ENCODE measurements at regions not wholly inside any gene's neighbourhood (a gene's known extent, or its start where the extent isn't known, plus 50 kb on each side); places are given as distances from the start of the nearest gene placed in this dataset.

DNA sequence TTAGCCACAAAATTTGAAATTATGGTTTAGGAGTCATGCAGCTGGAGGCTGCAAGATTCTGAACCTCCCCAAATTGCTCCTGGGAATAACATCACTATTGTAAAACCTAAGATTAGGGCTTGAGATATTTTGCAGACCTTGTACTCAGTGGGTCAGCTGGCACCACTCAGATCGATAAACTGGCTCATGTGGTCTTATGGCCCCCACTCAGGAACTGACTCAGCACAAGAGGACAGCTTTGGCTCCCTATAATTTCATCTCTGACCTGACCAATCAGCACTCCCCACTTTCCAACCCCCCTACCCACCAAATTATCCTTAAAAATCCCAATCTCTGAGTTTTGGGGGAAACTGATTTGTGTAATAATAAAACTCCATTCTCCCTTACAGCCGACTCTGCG lies 161.6 kb downstream of the BRMS1L start:
- H3K4me3 ChIP-seq (ENCODE audit: low read length) = no peak overlapping the region
- DNase-seq (ENCODE audit: low read depth) = no peak
- TF ChIP-seq, protein P1, sequence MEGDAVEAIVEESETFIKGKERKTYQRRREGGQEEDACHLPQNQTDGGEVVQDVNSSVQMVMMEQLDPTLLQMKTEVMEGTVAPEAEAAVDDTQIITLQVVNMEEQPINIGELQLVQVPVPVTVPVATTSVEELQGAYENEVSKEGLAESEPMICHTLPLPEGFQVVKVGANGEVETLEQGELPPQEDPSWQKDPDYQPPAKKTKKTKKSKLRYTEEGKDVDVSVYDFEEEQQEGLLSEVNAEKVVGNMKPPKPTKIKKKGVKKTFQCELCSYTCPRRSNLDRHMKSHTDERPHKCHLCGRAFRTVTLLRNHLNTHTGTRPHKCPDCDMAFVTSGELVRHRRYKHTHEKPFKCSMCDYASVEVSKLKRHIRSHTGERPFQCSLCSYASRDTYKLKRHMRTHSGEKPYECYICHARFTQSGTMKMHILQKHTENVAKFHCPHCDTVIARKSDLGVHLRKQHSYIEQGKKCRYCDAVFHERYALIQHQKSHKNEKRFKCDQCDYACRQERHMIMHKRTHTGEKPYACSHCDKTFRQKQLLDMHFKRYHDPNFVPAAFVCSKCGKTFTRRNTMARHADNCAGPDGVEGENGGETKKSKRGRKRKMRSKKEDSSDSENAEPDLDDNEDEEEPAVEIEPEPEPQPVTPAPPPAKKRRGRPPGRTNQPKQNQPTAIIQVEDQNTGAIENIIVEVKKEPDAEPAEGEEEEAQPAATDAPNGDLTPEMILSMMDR (IDR thresholded peaks at IDR 0.05; ENCODE audit: insufficient read depth, low read depth, low read length, missing control alignments) = no peak

DNA sequence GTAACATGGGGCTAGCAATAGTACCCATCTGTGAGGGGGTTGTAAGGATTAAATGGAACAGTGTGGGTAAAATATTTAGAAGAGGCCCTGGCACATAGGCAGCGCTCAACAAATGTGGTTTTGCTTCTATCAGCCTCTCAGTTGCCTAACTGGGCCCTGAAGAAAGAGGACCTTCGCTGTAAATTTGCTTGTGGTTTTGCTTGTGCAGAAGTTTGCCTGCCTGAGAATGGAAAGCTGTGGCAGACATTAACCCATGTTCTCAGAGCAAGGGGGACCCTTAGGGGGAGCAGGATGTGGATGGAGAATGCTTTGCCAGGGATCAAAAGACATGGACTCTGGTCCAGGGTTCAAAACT lies 160.1 kb downstream of the BRMS1L start:
- TF ChIP-seq, protein P1 (IDR thresholded peaks at IDR 0.05; ENCODE audit: insufficient read depth, low read depth, low read length, missing control alignments) = no peak

GRCh38 chr14:35985474-35986218 lies 159.5 kb downstream of the BRMS1L start:
- no peak for DNase-seq (ENCODE audit: low read depth)

More for the DNA sequence above, 160.1 kb downstream of the BRMS1L start:
- DNase-seq (ENCODE audit: low read depth) = no peak
- no peak overlapping the region for H3K4me3 ChIP-seq (ENCODE audit: low read length)

DNA sequence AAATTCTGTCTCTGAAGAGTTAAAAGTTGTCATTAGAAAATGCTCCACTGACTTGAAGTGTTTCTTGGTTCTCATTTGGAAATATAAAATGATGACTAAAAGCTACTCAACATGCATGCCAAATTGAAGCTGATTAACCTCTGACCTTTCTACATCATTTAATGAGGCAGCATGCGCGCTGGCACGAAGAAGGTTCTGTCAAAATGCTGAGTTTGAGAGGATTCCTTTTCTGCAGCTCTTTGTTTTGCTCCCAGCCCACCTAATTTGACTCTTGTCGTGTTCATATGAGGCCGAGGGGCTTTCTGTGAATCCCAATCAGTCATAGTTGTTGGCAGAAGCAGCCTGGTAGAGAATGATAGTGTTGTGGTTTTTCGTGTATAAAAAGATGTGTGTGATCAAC lies 153.4 kb downstream of the BRMS1L start:
- no peak overlapping the region for H3K4me3 ChIP-seq (ENCODE audit: low read length)
- TF ChIP-seq, protein P1 (IDR thresholded peaks at IDR 0.05; ENCODE audit: insufficient read depth, low read depth, low read length, missing control alignments) = no peak
- no peak for DNase-seq (ENCODE audit: low read depth)

More at GRCh38 chr14:35985474-35986218, 159.5 kb downstream of the BRMS1L start:
- no peak overlapping the region for H3K4me3 ChIP-seq (ENCODE audit: low read length)
- TF ChIP-seq, protein P1 (IDR thresholded peaks at IDR 0.05; ENCODE audit: insufficient read depth, low read depth, low read length, missing control alignments) = no peak

- no peak for DNase-seq (ENCODE audit: low read depth)
- H3K4me3 ChIP-seq (ENCODE audit: low read length) = no peak overlapping the region
- TF ChIP-seq, protein P1 (IDR thresholded peaks at IDR 0.05; ENCODE audit: insufficient read depth, low read depth, low read length, missing control alignments) = no peak
Measured at GRCh38 chr14:35978561-35978960, 152.4 kb downstream of the BRMS1L start.

DNA sequence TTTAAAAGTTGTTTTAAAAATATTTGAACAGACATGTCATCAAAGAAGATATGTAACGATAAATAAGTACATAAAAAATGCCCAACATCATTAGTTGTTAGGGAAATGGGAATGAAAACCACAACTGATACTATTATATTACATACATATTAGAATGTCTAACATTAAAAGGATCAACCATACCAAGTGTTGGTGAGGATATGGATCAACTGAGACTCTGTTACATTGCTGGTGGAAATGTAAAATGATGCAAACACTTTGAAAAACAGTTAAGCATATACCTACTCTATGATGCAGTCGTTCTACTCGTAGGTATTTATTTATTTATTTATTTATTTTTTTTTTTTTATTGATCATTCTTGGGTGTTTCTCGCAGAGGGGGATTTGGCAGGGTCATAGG lies 149.7 kb downstream of the BRMS1L start:
- DNase-seq (ENCODE audit: low read depth) = no peak
- TF ChIP-seq, protein P1 (IDR thresholded peaks at IDR 0.05; ENCODE audit: insufficient read depth, low read depth, low read length, missing control alignments) = no peak
- no peak overlapping the region for H3K4me3 ChIP-seq (ENCODE audit: low read length)

GRCh38 chr14:35973770-35974169 lies 147.6 kb downstream of the BRMS1L start:
- TF ChIP-seq, protein P1 (IDR thresholded peaks at IDR 0.05; ENCODE audit: insufficient read depth, low read depth, low read length, missing control alignments) = no peak
- DNase-seq (ENCODE audit: low read depth) = no peak
- no peak overlapping the region for H3K4me3 ChIP-seq (ENCODE audit: low read length)

Measured in epithelial cell of esophagus (primary cell).